HFFc6 (cell line): ENCODE measurements at regions not wholly inside any gene's neighbourhood (a gene's known extent, or its start where the extent isn't known, plus 50 kb on each side); places are given as distances from the start of the nearest gene placed in this dataset.

Source experiments
- DNase-seq: peaks from one replicate; pipeline ENCODE4 v3.0.0-alpha.2; 2018
- H3K27ac Mint-ChIP-seq: 2 replicates; pipeline ENCODE4 v1.8.0; 2020; ENCODE audit warnings: mild to moderate bottlenecking, mixed read lengths
- H3K27me3 Mint-ChIP-seq: 2 replicates; pipeline ENCODE4 v1.8.0; 2021; ENCODE audit warnings: mild to moderate bottlenecking, moderate library complexity, mixed read lengths; ENCODE audit not compliant: insufficient read depth
- H3K36me3 Mint-ChIP-seq: 2 replicates; pipeline ENCODE4 v1.8.0; 2021; ENCODE audit warnings: low read depth, mixed read lengths
- H3K4me1 Mint-ChIP-seq: 2 replicates; pipeline ENCODE4 v1.8.0; 2020; ENCODE audit warnings: low read depth, mixed read lengths
- H3K4me3 Mint-ChIP-seq: 2 replicates; pipeline ENCODE4 v1.8.0; 2020; ENCODE audit warnings: mild to moderate bottlenecking, moderate library complexity, mixed read lengths
- H3K9me3 Mint-ChIP-seq: 2 replicates; pipeline ENCODE4 v1.8.0; 2020; ENCODE audit warnings: mild to moderate bottlenecking, mixed read lengths
- TF ChIP-seq, protein P1 (sequence below): fragments of 200-600 bp; sonication (generic); IDR thresholded peaks from 2 replicates; pipeline ENCODE4 v1.5.0; 2021; ENCODE audit warnings: antibody characterized with exemption, mild to moderate bottlenecking

DNA sequence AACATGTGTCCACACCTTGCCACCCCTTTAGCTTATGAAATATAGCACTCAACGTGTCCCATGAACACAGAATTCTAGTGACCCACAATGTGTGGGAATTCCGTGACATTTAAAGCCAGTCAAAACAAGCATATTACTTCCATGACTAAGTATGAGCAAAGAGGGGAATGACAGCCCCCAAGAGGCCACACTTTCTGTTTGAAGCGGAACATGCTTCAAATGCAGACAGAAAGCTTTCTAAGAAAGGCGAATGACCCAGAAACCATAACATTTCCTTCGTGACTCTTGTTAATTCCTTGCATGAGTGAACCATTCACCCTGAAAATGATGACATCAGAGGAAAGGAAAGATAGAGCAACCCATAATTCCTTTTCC, 122.0 kb upstream of the FNDC3A start:
- Mint-ChIP-seq H3K27me3 (peaks cover 16% of the 10 kb centered on the region; the same call in 1 of the 2 replicates), H3K27ac (no peak overlapping the region), H3K36me3 (no peaks in the 10 kb centered on the region), H3K4me3 (no peak overlapping the region), H3K4me1 (peaks cover 7% of the 10 kb centered on the region; the same call in 1 of the 2 replicates), H3K9me3 (no peaks in the 10 kb centered on the region)
- DNase-seq, result no peak
- TF ChIP-seq, protein P1, sequence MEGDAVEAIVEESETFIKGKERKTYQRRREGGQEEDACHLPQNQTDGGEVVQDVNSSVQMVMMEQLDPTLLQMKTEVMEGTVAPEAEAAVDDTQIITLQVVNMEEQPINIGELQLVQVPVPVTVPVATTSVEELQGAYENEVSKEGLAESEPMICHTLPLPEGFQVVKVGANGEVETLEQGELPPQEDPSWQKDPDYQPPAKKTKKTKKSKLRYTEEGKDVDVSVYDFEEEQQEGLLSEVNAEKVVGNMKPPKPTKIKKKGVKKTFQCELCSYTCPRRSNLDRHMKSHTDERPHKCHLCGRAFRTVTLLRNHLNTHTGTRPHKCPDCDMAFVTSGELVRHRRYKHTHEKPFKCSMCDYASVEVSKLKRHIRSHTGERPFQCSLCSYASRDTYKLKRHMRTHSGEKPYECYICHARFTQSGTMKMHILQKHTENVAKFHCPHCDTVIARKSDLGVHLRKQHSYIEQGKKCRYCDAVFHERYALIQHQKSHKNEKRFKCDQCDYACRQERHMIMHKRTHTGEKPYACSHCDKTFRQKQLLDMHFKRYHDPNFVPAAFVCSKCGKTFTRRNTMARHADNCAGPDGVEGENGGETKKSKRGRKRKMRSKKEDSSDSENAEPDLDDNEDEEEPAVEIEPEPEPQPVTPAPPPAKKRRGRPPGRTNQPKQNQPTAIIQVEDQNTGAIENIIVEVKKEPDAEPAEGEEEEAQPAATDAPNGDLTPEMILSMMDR, result no peak

- no peak overlapping the region for H3K27ac Mint-ChIP-seq
Observed at GRCh38 chr13:48857576-48857975, 118.1 kb upstream of the FNDC3A start.

GRCh38 chr13:48858122-48858902, 117.4 kb upstream of the FNDC3A start:
- TF ChIP-seq, protein P1, result no peak
- Mint-ChIP-seq H3K4me3 (no peak overlapping the region), H3K36me3 (no peaks in the 10 kb centered on the region), H3K27ac (no peak overlapping the region), H3K27me3 (peaks cover 8% of the 10 kb centered on the region), H3K9me3 (no peaks in the 10 kb centered on the region), H3K4me1 (peaks cover 7% of the 10 kb centered on the region; the same call in 1 of the 2 replicates)
- no peak for DNase-seq

More at GRCh38 chr13:48857576-48857975, 118.1 kb upstream of the FNDC3A start:
- Mint-ChIP-seq H3K27me3 (peaks cover 10% of the 10 kb centered on the region), H3K4me3 (no peak overlapping the region), H3K4me1 (peaks cover 7% of the 10 kb centered on the region; the same call in 1 of the 2 replicates), H3K9me3 (no peaks in the 10 kb centered on the region), H3K36me3 (no peaks in the 10 kb centered on the region)
- DNase-seq, result no peak
- TF ChIP-seq, protein P1, result no peak

DNA sequence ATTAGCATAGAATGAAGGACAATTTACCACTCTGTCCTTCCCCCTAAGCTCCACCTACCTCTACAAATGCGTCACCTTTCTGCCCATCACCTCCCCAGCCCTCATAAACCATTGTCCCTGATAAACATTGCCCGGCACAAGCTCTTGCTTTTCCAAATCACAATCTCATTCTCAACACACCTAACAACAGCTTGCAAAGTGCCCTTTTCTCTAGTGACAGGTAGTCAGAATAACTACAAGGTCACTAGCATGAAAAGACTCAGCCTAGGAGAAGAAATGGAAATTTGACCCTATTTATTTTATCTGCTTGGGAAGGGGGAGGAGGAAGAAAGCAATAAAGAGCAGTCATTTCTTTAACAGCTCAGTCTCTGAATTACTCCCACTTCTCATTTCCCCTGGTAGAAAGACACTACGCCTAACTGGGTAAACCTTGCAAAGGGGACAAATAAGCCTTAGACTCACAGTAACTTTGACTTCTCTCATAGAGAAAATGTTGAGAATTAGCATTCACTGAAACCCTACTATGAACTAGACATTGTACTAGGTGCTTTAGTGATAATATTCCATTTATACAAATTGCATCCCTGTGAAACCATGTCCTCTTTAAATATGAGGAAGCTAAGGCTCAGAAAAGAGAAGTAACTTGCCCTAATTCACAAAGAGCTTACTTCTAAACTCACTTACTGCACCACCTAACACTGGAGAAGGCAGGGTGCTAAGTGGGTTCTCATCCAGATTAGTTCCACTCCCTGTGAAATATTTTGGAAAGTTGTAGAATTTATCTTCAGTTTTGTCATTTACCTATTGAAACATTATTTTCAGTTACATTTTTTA, 116.2 kb upstream of the FNDC3A start:
- TF ChIP-seq, protein P1, result no peak
- H3K27ac Mint-ChIP-seq, result no peak overlapping the region
- no peaks in the 10 kb centered on the region for H3K9me3 Mint-ChIP-seq
- no peaks in the 10 kb centered on the region for H3K4me1 Mint-ChIP-seq
- H3K4me3 Mint-ChIP-seq, result no peak overlapping the region
- DNase-seq, result no peak
- H3K36me3 Mint-ChIP-seq, result no peaks in the 10 kb centered on the region
- peaks cover 4% of the 10 kb centered on the region; the same call in 1 of the 2 replicates for H3K27me3 Mint-ChIP-seq

GRCh38 chr13:48860364-48860763, 115.3 kb upstream of the FNDC3A start:
- H3K36me3 Mint-ChIP-seq, result no peaks in the 10 kb centered on the region
- H3K4me1 Mint-ChIP-seq, result no peaks in the 10 kb centered on the region
- no peak overlapping the region for H3K27ac Mint-ChIP-seq
- H3K4me3 Mint-ChIP-seq, result no peak overlapping the region
- TF ChIP-seq, protein P1, result no peak
- DNase-seq, result no peak
- H3K9me3 Mint-ChIP-seq, result no peaks in the 10 kb centered on the region
- peaks cover 4% of the 10 kb centered on the region; the same call in 1 of the 2 replicates for H3K27me3 Mint-ChIP-seq
